GM12878 (cell line): ENCODE measurements at regions not wholly inside any gene's neighbourhood (a gene's known extent, or its start where the extent isn't known, plus 50 kb on each side); places are given as distances from the start of the nearest gene placed in this dataset.

Experiments used
- ATF7 ChIP-seq: fragments of 450-650 bp; IDR thresholded peaks from 2 replicates; pipeline ENCODE4 v1.6.1; 2016; ENCODE audit warnings: low read depth, mild to moderate bottlenecking
- CREB1 ChIP-seq: IDR thresholded peaks from 2 replicates; pipeline ENCODE4 v1.6.1; 2012; ENCODE audit warnings: low read depth, mild to moderate bottlenecking, inconsistent platforms
- CTCF ChIP-seq, 3 experiments: IDR thresholded peaks in 2 of 3; conservative IDR thresholded peaks in 1 of 3; 2 replicates each; pipeline ENCODE4 v1.5.1; 2011; ENCODE audit warnings: low read depth in 3 of 3, low read length in 3 of 3, mild to moderate bottlenecking in 3 of 3, control low read depth in 2 of 3, moderate library complexity in 2 of 3, inconsistent platforms in 1 of 3, mixed read lengths in 1 of 3; ENCODE audit not compliant: control insufficient read depth in 2 of 3, insufficient read depth in 1 of 3; ENCODE audit errors: extremely low read depth in 1 of 3
- EGR1 ChIP-seq, 2 experiments: IDR thresholded peaks; 1 replicate in 1 of 2; 2 replicates in 1 of 2; pipeline ENCODE4 v1.6.1; 2011 to 2012; ENCODE audit warnings: low read depth in 2 of 2, low read length in 2 of 2, borderline replicate concordance in 1 of 2, mild to moderate bottlenecking in 1 of 2, moderate library complexity in 1 of 2
- EP300 ChIP-seq, 2 experiments: fragments of 150-350 bp in 1 of 2; IDR thresholded peaks; 2 replicates each; pipeline ENCODE4 v1.6.1; 2011 to 2012; ENCODE audit warnings: low read depth in 2 of 2, low read length in 2 of 2, borderline replicate concordance in 1 of 2, improper control_type of control experiment in 1 of 2, inconsistent platforms in 1 of 2; ENCODE audit not compliant: control insufficient read depth in 1 of 2
- EZH2 ChIP-seq: IDR thresholded peaks from 2 replicates; pipeline ENCODE4 v1.6.1; 2012; ENCODE audit warnings: low read depth, mild to moderate bottlenecking, control low read depth, inconsistent platforms, low read length, borderline replicate concordance; ENCODE audit not compliant: control insufficient read depth
- POLR2A ChIP-seq: IDR thresholded peaks from 2 replicates; pipeline ENCODE4 v1.6.1; 2011; ENCODE audit warnings: low read depth, mild to moderate bottlenecking, low read length
- POLR2AphosphoS2 ChIP-seq: IDR thresholded peaks from 2 replicates; pipeline ENCODE4 v1.6.1; 2011; ENCODE audit warnings: low read depth, mild to moderate bottlenecking, low read length, improper control_type of control experiment, moderate library complexity
- SKIL ChIP-seq: fragments of 450-650 bp; IDR thresholded peaks from 2 replicates; pipeline ENCODE4 v1.6.1; 2017; ENCODE audit warnings: mild to moderate bottlenecking, low read depth, inconsistent platforms; ENCODE audit not compliant: poor library complexity, severe bottlenecking
- SUZ12 ChIP-seq: fragments of 200-600 bp; sonication (generic); IDR thresholded peaks from one replicate; pipeline ENCODE4 v1.6.1; 2018; ENCODE audit warnings: antibody characterized with exemption, mild to moderate bottlenecking; ENCODE audit not compliant: unreplicated experiment
- YY1 ChIP-seq: IDR thresholded peaks from 2 replicates; pipeline ENCODE4 v1.6.1; 2011; ENCODE audit warnings: low read depth, mild to moderate bottlenecking, low read length
- TF ChIP-seq, protein P1 (sequence below): IDR thresholded peaks from 2 replicates; pipeline ENCODE4 v1.6.1; 2012; ENCODE audit warnings: low read depth, low read length, improper control_type of control experiment

GRCh38 chr12:3381059-3382047 lies 109.7 kb upstream of the PRMT8 start:
- TF ChIP-seq CTCF (IDR thresholded peaks at IDR 0.05 in 2 of 3, conservative IDR thresholded peaks at IDR 0.05 in 1 of 3; ENCODE audit: control insufficient read depth in 2 of 3, extremely low read depth in 1 of 3, insufficient read depth in 1 of 3, low read depth in 3 of 3, low read length in 3 of 3) (no peak), POLR2AphosphoS2 (no peak), EZH2 (no peak), POLR2A (no peak), SUZ12 (no peak), ATF7 (no peak), CREB1 (no peak), EP300 (IDR thresholded peaks at IDR 0.05; ENCODE audit: borderline replicate concordance in 1 of 2, control insufficient read depth in 1 of 2, low read depth in 2 of 2, low read length in 2 of 2) (no peak), EGR1 (IDR thresholded peaks at IDR 0.05; ENCODE audit: borderline replicate concordance in 1 of 2, low read depth in 2 of 2, low read length in 2 of 2) (no peak), YY1 (no peak), SKIL (no peak)
- TF ChIP-seq, protein P1, sequence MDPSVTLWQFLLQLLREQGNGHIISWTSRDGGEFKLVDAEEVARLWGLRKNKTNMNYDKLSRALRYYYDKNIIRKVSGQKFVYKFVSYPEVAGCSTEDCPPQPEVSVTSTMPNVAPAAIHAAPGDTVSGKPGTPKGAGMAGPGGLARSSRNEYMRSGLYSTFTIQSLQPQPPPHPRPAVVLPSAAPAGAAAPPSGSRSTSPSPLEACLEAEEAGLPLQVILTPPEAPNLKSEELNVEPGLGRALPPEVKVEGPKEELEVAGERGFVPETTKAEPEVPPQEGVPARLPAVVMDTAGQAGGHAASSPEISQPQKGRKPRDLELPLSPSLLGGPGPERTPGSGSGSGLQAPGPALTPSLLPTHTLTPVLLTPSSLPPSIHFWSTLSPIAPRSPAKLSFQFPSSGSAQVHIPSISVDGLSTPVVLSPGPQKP = no peak
